Activated gamma-delta T cell treated with anti-CD3 and anti-CD28 coated beads, Interleukin-2, amount 50 U/mL, for 16 hours (primary cell): ENCODE measurements at regions not wholly inside any gene's neighbourhood (a gene's known extent, or its start where the extent isn't known, plus 50 kb on each side); places are given as distances from the start of the nearest gene placed in this dataset.

Experiments
- DNase-seq: peaks from one replicate; pipeline ENCODE4 v3.0.0-alpha.2; 2020; ENCODE audit warnings: low read depth

- DNase-seq = no peak
These were observed 169.3 kb downstream of the ZBTB18 start for GRCh38 chr1:244220410-244220809.

GRCh38 chr1:244221991-244222390, 170.9 kb downstream of the ZBTB18 start:
- DNase-seq = no peak

- DNase-seq = no peak
These were observed 173.7 kb downstream of the ZBTB18 start for GRCh38 chr1:244224487-244225430.

- DNase-seq = no peak
These were observed 175.4 kb downstream of the ZBTB18 start for GRCh38 chr1:244226435-244226834.

- DNase-seq = no peak
These were observed 179.4 kb downstream of the ZBTB18 start for GRCh38 chr1:244230470-244230869.

- DNase-seq = no peak
These were observed 180.1 kb downstream of the ZBTB18 start for GRCh38 chr1:244231193-244231571.

- DNase-seq = no peak
These were observed 180.7 kb downstream of the ZBTB18 start for GRCh38 chr1:244231572-244232315.

GRCh38 chr1:244234009-244234643, 183.0 kb downstream of the ZBTB18 start:
- no peak for DNase-seq

- no peak for DNase-seq
These were observed 184.1 kb downstream of the ZBTB18 start for GRCh38 chr1:244235157-244235556.

GRCh38 chr1:244236101-244236500, 185.0 kb downstream of the ZBTB18 start:
- DNase-seq = no peak

- DNase-seq = no peak
These were observed 185.6 kb downstream of the ZBTB18 start for GRCh38 chr1:244236721-244237120.

GRCh38 chr1:244237445-244237844, 186.4 kb downstream of the ZBTB18 start:
- no peak for DNase-seq

- no peak for DNase-seq
These were observed 188.2 kb downstream of the ZBTB18 start for GRCh38 chr1:244239261-244239770.

GRCh38 chr1:244241438-244241837, 190.4 kb downstream of the ZBTB18 start:
- DNase-seq = no peak

- DNase-seq = no peak
These were observed 191.4 kb downstream of the ZBTB18 start for GRCh38 chr1:244242446-244242845.

- DNase-seq = no peak
These were observed 195.3 kb downstream of the ZBTB18 start for GRCh38 chr1:244246334-244246733.

GRCh38 chr1:244248426-244248825, 197.3 kb downstream of the ZBTB18 start:
- no peak for DNase-seq

- DNase-seq = no peak
These were observed 199.5 kb downstream of the ADSS2 start for GRCh38 chr1:244252211-244252610.

- no peak for DNase-seq
These were observed 197.2 kb downstream of the ADSS2 start for GRCh38 chr1:244254467-244254866.

- no peak for DNase-seq
These were observed 196.2 kb downstream of the ADSS2 start for GRCh38 chr1:244255426-244255965.

- DNase-seq = no peak
These were observed 195.5 kb downstream of the ADSS2 start for GRCh38 chr1:244256086-244256676.

- DNase-seq = no peak
These were observed 187.5 kb downstream of the ADSS2 start for GRCh38 chr1:244264163-244264562.
